HL-60 (cell line): ENCODE measurements at regions not wholly inside any gene's neighbourhood (a gene's known extent, or its start where the extent isn't known, plus 50 kb on each side); places are given as distances from the start of the nearest gene placed in this dataset.

ENCODE experiments used
- POLR2AphosphoS5 ChIP-seq: IDR thresholded peaks from 2 replicates; pipeline ENCODE4 v1.6.1; 2012; ENCODE audit warnings: low read depth
- TF ChIP-seq, protein P1 (sequence below): IDR thresholded peaks from one replicate; pipeline ENCODE4 v1.5.1; 2011; ENCODE audit warnings: low read length, control low read depth, inconsistent platforms; ENCODE audit not compliant: insufficient read depth
- TF ChIP-seq, protein P2 (sequence below): IDR thresholded peaks from 2 replicates; pipeline ENCODE4 v1.6.1; 2012; ENCODE audit warnings: low read depth; ENCODE audit not compliant: insufficient replicate concordance

DNA sequence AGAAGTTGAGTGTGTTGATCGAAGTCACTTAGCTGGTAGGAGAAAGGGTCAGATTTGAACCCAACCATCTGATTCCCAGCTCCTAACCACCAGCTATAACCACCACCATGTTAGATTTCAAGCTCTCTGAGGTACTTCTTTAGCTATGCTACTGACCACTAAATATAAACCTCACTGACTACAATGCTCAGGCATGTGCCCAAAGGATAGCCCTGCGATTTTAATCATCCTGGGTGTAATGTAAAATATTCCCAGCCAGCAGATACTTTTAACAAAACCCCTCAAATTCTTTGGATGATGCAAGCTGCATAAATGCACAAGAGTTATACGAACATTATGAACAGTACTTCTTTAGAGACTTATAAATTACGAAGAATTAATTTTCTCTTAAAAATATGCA is 115.2 kb upstream of the TSC22D2 start:
- TF ChIP-seq, protein P1, sequence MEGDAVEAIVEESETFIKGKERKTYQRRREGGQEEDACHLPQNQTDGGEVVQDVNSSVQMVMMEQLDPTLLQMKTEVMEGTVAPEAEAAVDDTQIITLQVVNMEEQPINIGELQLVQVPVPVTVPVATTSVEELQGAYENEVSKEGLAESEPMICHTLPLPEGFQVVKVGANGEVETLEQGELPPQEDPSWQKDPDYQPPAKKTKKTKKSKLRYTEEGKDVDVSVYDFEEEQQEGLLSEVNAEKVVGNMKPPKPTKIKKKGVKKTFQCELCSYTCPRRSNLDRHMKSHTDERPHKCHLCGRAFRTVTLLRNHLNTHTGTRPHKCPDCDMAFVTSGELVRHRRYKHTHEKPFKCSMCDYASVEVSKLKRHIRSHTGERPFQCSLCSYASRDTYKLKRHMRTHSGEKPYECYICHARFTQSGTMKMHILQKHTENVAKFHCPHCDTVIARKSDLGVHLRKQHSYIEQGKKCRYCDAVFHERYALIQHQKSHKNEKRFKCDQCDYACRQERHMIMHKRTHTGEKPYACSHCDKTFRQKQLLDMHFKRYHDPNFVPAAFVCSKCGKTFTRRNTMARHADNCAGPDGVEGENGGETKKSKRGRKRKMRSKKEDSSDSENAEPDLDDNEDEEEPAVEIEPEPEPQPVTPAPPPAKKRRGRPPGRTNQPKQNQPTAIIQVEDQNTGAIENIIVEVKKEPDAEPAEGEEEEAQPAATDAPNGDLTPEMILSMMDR: no peak
- TF ChIP-seq, protein P2, sequence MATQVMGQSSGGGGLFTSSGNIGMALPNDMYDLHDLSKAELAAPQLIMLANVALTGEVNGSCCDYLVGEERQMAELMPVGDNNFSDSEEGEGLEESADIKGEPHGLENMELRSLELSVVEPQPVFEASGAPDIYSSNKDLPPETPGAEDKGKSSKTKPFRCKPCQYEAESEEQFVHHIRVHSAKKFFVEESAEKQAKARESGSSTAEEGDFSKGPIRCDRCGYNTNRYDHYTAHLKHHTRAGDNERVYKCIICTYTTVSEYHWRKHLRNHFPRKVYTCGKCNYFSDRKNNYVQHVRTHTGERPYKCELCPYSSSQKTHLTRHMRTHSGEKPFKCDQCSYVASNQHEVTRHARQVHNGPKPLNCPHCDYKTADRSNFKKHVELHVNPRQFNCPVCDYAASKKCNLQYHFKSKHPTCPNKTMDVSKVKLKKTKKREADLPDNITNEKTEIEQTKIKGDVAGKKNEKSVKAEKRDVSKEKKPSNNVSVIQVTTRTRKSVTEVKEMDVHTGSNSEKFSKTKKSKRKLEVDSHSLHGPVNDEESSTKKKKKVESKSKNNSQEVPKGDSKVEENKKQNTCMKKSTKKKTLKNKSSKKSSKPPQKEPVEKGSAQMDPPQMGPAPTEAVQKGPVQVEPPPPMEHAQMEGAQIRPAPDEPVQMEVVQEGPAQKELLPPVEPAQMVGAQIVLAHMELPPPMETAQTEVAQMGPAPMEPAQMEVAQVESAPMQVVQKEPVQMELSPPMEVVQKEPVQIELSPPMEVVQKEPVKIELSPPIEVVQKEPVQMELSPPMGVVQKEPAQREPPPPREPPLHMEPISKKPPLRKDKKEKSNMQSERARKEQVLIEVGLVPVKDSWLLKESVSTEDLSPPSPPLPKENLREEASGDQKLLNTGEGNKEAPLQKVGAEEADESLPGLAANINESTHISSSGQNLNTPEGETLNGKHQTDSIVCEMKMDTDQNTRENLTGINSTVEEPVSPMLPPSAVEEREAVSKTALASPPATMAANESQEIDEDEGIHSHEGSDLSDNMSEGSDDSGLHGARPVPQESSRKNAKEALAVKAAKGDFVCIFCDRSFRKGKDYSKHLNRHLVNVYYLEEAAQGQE: no peak
- TF ChIP-seq POLR2AphosphoS5: no peak
